ENCODE measurements at regions not wholly inside any gene's neighbourhood (a gene's known extent, or its start where the extent isn't known, plus 50 kb on each side); places are given as distances from the start of the nearest gene placed in this dataset.

DNA sequence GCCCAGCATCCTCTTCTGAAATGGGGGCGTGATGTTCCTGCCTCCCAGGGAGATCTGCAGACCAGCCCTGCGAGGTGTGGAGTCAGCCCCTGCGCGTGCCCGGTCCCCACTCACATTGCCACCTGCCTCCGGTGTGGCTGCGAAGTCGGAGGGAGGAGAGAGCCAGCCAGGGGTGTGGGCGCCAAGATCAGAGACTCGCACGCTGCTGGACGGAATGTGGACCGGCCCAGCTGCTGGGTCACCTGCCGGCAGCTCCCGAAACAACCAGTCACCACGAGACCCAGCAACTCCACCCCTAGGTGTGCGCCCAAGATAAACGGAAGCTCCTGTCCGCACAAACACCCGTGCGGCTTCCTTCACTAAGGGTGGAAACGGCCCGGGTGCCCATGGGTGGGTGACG lies 51.1 kb upstream of the EGFL7 start:
- Histone ChIP-seq H4K8ac (ENCODE audit: low read depth, low read length) (no peak overlapping the region), H2BK120ac (ENCODE audit: low read depth, low read length) (no peak overlapping the region), H3K79me2 (ENCODE audit: control insufficient read depth, insufficient read depth, low read length) (no peaks in the 10 kb centered on the region), H3K4me2 (ENCODE audit: low read length) (no peak overlapping the region), H3K56ac (ENCODE audit: low read length) (no peak overlapping the region), H3K4me1 (ENCODE audit: control insufficient read depth, low read depth, low read length) (no peaks in the 10 kb centered on the region), H3K9ac (ENCODE audit: low read length) (no peak overlapping the region), H2AK5ac (ENCODE audit: low read length) (no peak overlapping the region), H3K4me3 (ENCODE audit: low read length) (no peak overlapping the region), H3K27ac (ENCODE audit: low read depth, low read length) (no peak overlapping the region), H3K79me1 (ENCODE audit: low read length) (no peaks in the 10 kb centered on the region), H2BK5ac (ENCODE audit: low read length) (no peak overlapping the region), H3K27me3 (ENCODE audit: insufficient read depth, low read length, poor library complexity) (no peaks in the 10 kb centered on the region), H3K18ac (ENCODE audit: low read length) (no peak overlapping the region), H2BK15ac (replicated peaks; ENCODE audit: low read depth) (no peak overlapping the region), H4K5ac (ENCODE audit: low read length) (no peak overlapping the region), H3K23ac (ENCODE audit: low read length) (no peak overlapping the region), H3K4ac (ENCODE audit: low read depth, low read length) (no peak overlapping the region), H3K36me3 (ENCODE audit: control insufficient read depth, insufficient read depth, low read length) (no peaks in the 10 kb centered on the region)
- WGBS (ENCODE audit: extremely low coverage, insufficient coverage, low lambda C conversion rate), result no CpG with 5 or more reads among the region's 24 CpGs
- DNase-seq, result no peak

DNA sequence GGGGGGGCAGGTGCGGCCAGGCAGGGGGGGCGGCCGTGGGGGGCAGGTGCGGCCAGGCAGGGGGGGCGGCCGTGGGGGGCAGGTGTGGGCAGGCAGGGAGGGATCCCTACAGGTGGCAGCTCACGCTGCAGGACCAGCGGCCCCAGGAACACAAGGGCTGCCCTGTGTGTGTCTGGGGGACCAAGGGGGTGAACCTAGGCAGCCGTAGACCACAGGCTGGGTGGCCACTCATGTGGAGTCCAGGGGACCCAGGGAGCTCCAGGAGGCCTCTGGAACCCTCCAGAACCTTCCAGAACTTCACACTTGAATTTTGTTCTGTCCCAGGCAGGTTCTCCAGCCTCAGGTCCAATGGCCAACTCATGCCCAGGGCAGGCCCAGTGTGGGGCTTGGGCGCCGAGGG lies 51.6 kb upstream of the EGFL7 start:
- Histone ChIP-seq H2AK5ac (ENCODE audit: low read length) (no peak overlapping the region), H3K4ac (ENCODE audit: low read depth, low read length) (no peak overlapping the region), H3K4me2 (ENCODE audit: low read length) (no peak overlapping the region), H3K27me3 (ENCODE audit: insufficient read depth, low read length, poor library complexity) (no peaks in the 10 kb centered on the region), H2BK120ac (ENCODE audit: low read depth, low read length) (no peak overlapping the region), H4K5ac (ENCODE audit: low read length) (no peak overlapping the region), H2BK5ac (ENCODE audit: low read length) (no peak overlapping the region), H3K23ac (ENCODE audit: low read length) (no peak overlapping the region), H3K18ac (ENCODE audit: low read length) (no peak overlapping the region), H3K4me3 (ENCODE audit: low read length) (no peak overlapping the region), H4K8ac (ENCODE audit: low read depth, low read length) (no peak overlapping the region), H3K79me1 (ENCODE audit: low read length) (no peaks in the 10 kb centered on the region), H3K27ac (ENCODE audit: low read depth, low read length) (no peak overlapping the region), H3K4me1 (ENCODE audit: control insufficient read depth, low read depth, low read length) (no peaks in the 10 kb centered on the region), H3K9ac (ENCODE audit: low read length) (no peak overlapping the region), H3K36me3 (ENCODE audit: control insufficient read depth, insufficient read depth, low read length) (no peaks in the 10 kb centered on the region), H2BK15ac (replicated peaks; ENCODE audit: low read depth) (no peak overlapping the region), H3K56ac (ENCODE audit: low read length) (no peak overlapping the region), H3K79me2 (ENCODE audit: control insufficient read depth, insufficient read depth, low read length) (no peaks in the 10 kb centered on the region)
- no peak for DNase-seq
- no CpG with 5 or more reads among the region's 11 CpGs for WGBS (ENCODE audit: extremely low coverage, insufficient coverage, low lambda C conversion rate)

DNA sequence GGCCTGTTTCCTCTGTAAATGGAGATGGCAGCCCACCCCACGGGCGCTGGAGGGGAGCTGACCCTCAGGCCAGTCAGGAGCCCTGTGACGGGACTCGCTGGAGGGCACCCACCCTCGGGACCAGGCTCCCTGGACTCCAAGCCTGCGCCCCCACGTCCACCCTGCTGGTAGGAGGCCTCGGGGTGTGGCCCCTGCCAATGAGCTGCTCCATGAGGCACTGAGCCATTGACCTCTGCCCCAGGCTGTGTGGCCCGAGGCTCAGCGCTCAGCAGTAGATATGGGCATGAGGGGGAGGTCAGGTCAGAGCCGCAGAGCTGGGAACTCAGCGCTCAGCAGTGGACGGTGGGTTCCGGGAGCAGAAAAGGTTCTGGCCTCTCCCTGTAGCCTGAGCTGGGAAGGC lies 52.3 kb upstream of the EGFL7 start:
- Histone ChIP-seq H3K27ac (ENCODE audit: low read depth, low read length) (no peak overlapping the region), H2BK120ac (ENCODE audit: low read depth, low read length) (no peak overlapping the region), H2AK5ac (ENCODE audit: low read length) (no peak overlapping the region), H4K8ac (ENCODE audit: low read depth, low read length) (no peak overlapping the region), H2BK5ac (ENCODE audit: low read length) (no peak overlapping the region), H3K4me3 (ENCODE audit: low read length) (no peak overlapping the region), H3K23ac (ENCODE audit: low read length) (no peak overlapping the region), H3K4me1 (ENCODE audit: control insufficient read depth, low read depth, low read length) (no peaks in the 10 kb centered on the region), H3K4ac (ENCODE audit: low read depth, low read length) (no peak overlapping the region), H3K79me2 (ENCODE audit: control insufficient read depth, insufficient read depth, low read length) (no peaks in the 10 kb centered on the region), H3K9ac (ENCODE audit: low read length) (no peak overlapping the region), H3K27me3 (ENCODE audit: insufficient read depth, low read length, poor library complexity) (no peaks in the 10 kb centered on the region), H2BK15ac (replicated peaks; ENCODE audit: low read depth) (no peak overlapping the region), H3K79me1 (ENCODE audit: low read length) (no peaks in the 10 kb centered on the region), H4K5ac (ENCODE audit: low read length) (no peak overlapping the region), H3K4me2 (ENCODE audit: low read length) (no peak overlapping the region), H3K36me3 (ENCODE audit: control insufficient read depth, insufficient read depth, low read length) (no peaks in the 10 kb centered on the region), H3K56ac (ENCODE audit: low read length) (no peak overlapping the region), H3K18ac (ENCODE audit: low read length) (no peak overlapping the region)
- WGBS (ENCODE audit: extremely low coverage, insufficient coverage, low lambda C conversion rate), result no CpG with 5 or more reads among the region's 14 CpGs
- no peak for DNase-seq

DNA sequence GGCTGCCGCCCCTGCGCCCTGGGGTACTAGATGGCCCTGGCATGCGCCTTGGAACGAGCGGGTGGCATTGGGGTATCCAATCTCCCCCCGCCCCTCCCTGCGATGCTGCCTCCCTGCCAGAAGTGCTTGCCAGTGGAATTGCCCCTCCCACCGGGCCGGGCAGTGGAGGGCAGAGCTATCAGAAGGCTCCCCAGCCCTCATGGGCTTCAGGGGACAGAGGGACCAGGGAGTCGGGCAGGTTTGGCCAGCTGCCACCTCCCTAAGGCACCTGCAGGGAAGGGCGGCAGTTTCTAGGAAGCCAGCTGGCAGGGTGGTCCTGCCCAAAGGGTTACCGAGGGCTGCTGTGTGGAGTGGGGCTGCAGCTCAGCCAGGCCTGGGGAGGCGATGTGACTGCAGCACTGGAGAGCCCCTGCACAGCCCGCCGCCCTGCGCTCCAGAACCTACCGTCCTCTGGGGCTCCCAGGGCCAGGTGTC lies 52.8 kb upstream of the EGFL7 start:
- no peak overlapping the region for H3K4ac ChIP-seq (ENCODE audit: low read depth, low read length)
- H2BK5ac ChIP-seq (ENCODE audit: low read length), result no peak overlapping the region
- no peaks in the 10 kb centered on the region for H3K79me2 ChIP-seq (ENCODE audit: control insufficient read depth, insufficient read depth, low read length)
- H2AK5ac ChIP-seq (ENCODE audit: low read length), result no peak overlapping the region
- no peak overlapping the region for H4K5ac ChIP-seq (ENCODE audit: low read length)
- no peak overlapping the region for H3K4me2 ChIP-seq (ENCODE audit: low read length)
- H3K79me1 ChIP-seq (ENCODE audit: low read length), result no peaks in the 10 kb centered on the region
- H3K27ac ChIP-seq (ENCODE audit: low read depth, low read length), result no peak overlapping the region
- H2BK15ac ChIP-seq (replicated peaks; ENCODE audit: low read depth), result no peak overlapping the region
- no CpG with 5 or more reads among the region's 17 CpGs for WGBS (ENCODE audit: extremely low coverage, insufficient coverage, low lambda C conversion rate)
- DNase-seq, result no peak
- H3K4me1 ChIP-seq (ENCODE audit: control insufficient read depth, low read depth, low read length), result no peaks in the 10 kb centered on the region
- H3K4me3 ChIP-seq (ENCODE audit: low read length), result no peak overlapping the region
- no peaks in the 10 kb centered on the region for H3K36me3 ChIP-seq (ENCODE audit: control insufficient read depth, insufficient read depth, low read length)
- H3K9ac ChIP-seq (ENCODE audit: low read length), result no peak overlapping the region
- H2BK120ac ChIP-seq (ENCODE audit: low read depth, low read length), result no peak overlapping the region
- H3K27me3 ChIP-seq (ENCODE audit: insufficient read depth, low read length, poor library complexity), result no peaks in the 10 kb centered on the region
- H3K18ac ChIP-seq (ENCODE audit: low read length), result no peak overlapping the region
- no peak overlapping the region for H4K8ac ChIP-seq (ENCODE audit: low read depth, low read length)
- no peak overlapping the region for H3K56ac ChIP-seq (ENCODE audit: low read length)
- H3K23ac ChIP-seq (ENCODE audit: low read length), result no peak overlapping the region

DNA sequence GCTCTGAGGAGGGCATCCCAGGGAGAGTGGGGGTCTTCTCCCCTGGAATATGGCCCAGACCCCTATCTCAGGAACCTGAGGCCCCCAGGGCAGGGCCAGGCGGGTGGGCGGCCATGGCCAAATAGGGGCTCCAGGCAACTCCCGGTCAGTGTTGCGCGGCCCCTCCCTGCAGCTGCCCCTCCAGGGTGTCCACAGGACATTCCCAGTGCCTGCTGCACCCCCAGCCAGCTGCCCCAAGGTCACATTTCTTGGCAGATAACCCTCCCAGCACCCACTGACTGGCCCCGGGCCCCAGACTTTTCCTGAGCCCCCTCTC lies 53.6 kb upstream of the EGFL7 start:
- no peak overlapping the region for H4K5ac ChIP-seq (ENCODE audit: low read length)
- H3K27ac ChIP-seq (ENCODE audit: low read depth, low read length), result no peak overlapping the region
- peaks cover 3% of the 10 kb centered on the region for H3K4me1 ChIP-seq (ENCODE audit: control insufficient read depth, low read depth, low read length)
- DNase-seq, result no peak
- H3K4me2 ChIP-seq (ENCODE audit: low read length), result no peak overlapping the region
- H2BK120ac ChIP-seq (ENCODE audit: low read depth, low read length), result no peak overlapping the region
- H3K79me1 ChIP-seq (ENCODE audit: low read length), result no peaks in the 10 kb centered on the region
- peak overlapping the region; percentile 0 for H3K56ac ChIP-seq (ENCODE audit: low read length)
- no peak overlapping the region for H3K18ac ChIP-seq (ENCODE audit: low read length)
- no peak overlapping the region for H4K8ac ChIP-seq (ENCODE audit: low read depth, low read length)
- H3K27me3 ChIP-seq (ENCODE audit: insufficient read depth, low read length, poor library complexity), result no peaks in the 10 kb centered on the region
- no peak overlapping the region for H2AK5ac ChIP-seq (ENCODE audit: low read length)
- no peak overlapping the region for H3K23ac ChIP-seq (ENCODE audit: low read length)
- H3K9ac ChIP-seq (ENCODE audit: low read length), result no peak overlapping the region
- no peak overlapping the region for H2BK15ac ChIP-seq (replicated peaks; ENCODE audit: low read depth)
- no peaks in the 10 kb centered on the region for H3K36me3 ChIP-seq (ENCODE audit: control insufficient read depth, insufficient read depth, low read length)
- no peaks in the 10 kb centered on the region for H3K79me2 ChIP-seq (ENCODE audit: control insufficient read depth, insufficient read depth, low read length)
- no peak overlapping the region for H2BK5ac ChIP-seq (ENCODE audit: low read length)
- no peak overlapping the region for H3K4ac ChIP-seq (ENCODE audit: low read depth, low read length)
- H3K4me3 ChIP-seq (ENCODE audit: low read length), result no peak overlapping the region
- no CpG with 5 or more reads among the region's 6 CpGs for WGBS (ENCODE audit: extremely low coverage, insufficient coverage, low lambda C conversion rate)

DNA sequence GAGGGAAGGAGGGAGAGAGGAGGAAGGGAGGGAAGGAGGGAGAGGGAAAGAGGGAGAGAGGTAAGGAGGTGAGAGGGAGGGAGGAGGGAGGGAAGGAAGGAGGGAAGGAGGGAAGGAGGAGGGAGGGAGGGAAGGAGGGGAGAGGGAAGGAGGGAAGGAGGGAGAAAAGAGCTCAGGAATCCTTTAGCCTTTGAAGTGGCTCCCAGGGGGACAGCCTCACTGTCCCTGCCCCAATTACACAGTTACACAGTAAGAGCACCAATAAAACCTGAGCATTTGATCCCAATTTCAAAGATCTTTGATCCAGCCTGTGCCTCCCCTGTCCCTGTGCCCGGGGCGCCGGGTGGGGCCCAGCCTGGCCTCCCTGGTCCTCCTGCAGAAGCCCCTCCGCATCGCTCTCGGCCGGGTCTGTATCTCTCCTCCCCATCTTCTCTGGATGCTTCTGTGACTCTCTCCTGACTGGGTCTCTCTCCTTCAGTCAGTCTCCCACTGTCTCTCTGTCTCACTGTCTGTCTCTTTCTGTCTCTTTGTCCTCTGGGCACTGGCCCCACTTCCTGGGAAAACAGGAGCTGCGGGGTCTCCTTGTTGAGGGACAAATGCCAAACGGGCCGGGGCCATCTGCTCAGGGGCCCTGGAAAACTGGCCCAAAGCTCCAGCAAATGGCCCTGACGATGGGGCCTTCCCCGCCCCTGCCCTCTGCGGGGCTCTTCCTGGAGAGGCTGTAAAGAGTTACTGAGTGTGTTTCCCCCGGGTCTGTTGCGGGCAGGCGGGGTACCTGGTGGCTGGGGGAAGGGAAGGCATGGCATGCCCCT lies 54.2 kb upstream of the EGFL7 start:
- Histone ChIP-seq H2AK5ac (ENCODE audit: low read length) (no peak overlapping the region), H3K27ac (ENCODE audit: low read depth, low read length) (no peak overlapping the region), H3K18ac (ENCODE audit: low read length) (no peak overlapping the region), H3K79me1 (ENCODE audit: low read length) (no peaks in the 10 kb centered on the region), H3K56ac (ENCODE audit: low read length) (peak overlapping the region; percentile 7), H3K4ac (ENCODE audit: low read depth, low read length) (no peak overlapping the region), H2BK15ac (replicated peaks; ENCODE audit: low read depth) (no peak overlapping the region), H3K27me3 (ENCODE audit: insufficient read depth, low read length, poor library complexity) (no peaks in the 10 kb centered on the region), H3K79me2 (ENCODE audit: control insufficient read depth, insufficient read depth, low read length) (no peaks in the 10 kb centered on the region), H4K5ac (ENCODE audit: low read length) (no peak overlapping the region), H2BK120ac (ENCODE audit: low read depth, low read length) (no peak overlapping the region), H3K9ac (ENCODE audit: low read length) (no peak overlapping the region), H2BK5ac (ENCODE audit: low read length) (no peak overlapping the region), H3K23ac (ENCODE audit: low read length) (no peak overlapping the region), H3K4me2 (ENCODE audit: low read length) (no peak overlapping the region), H4K8ac (ENCODE audit: low read depth, low read length) (no peak overlapping the region), H3K4me1 (ENCODE audit: control insufficient read depth, low read depth, low read length) (peaks cover 3% of the 10 kb centered on the region), H3K36me3 (ENCODE audit: control insufficient read depth, insufficient read depth, low read length) (no peaks in the 10 kb centered on the region), H3K4me3 (ENCODE audit: low read length) (no peak overlapping the region)
- no CpG with 5 or more reads among the region's 16 CpGs for WGBS (ENCODE audit: extremely low coverage, insufficient coverage, low lambda C conversion rate)
- DNase-seq, result no peak
